NB4 (cell line): ENCODE measurements at regions not wholly inside any gene's neighbourhood (a gene's known extent, or its start where the extent isn't known, plus 50 kb on each side); places are given as distances from the start of the nearest gene placed in this dataset.

ENCODE experiments used
- CTCF ChIP-seq: IDR thresholded peaks from one replicate; pipeline ENCODE4 v1.5.1; 2012; ENCODE audit warnings: low read depth, low read length
- MAX ChIP-seq: IDR thresholded peaks from 2 replicates; pipeline ENCODE4 v1.6.1; 2011; ENCODE audit warnings: low read depth, low read length
- MYC ChIP-seq: IDR thresholded peaks from 2 replicates; pipeline ENCODE4 v1.6.1; 2011; ENCODE audit warnings: low read depth, low read length
- POLR2A ChIP-seq: IDR thresholded peaks from 2 replicates; pipeline ENCODE4 v1.6.1; 2011; ENCODE audit warnings: mild to moderate bottlenecking; ENCODE audit not compliant: insufficient read length; ENCODE audit errors: extremely low read depth

DNA sequence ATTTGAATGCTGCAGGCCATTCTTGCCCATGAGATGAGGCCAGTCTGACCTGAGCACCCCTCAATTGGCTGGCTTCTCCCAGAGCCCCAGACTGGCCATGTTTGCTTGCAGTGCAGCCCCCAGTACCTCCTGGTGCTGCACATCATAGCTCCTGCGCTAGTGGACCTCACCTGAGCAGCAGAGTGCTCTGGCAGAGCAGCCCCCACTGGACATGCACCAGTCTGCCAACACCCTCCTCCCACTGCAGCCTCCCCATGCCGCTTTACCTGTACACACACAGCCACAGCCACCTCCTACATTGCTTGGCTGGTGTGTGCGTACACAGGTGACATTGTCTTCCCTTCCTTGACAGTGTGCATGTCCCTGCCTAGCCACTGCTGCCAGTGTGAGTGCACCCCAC lies 940.2 kb downstream of the EFNA5 start:
- TF ChIP-seq CTCF (no peak), MAX (no peak), POLR2A (no peak), MYC (no peak)
